GM21515 (cell line): ENCODE measurements at regions not wholly inside any gene's neighbourhood (a gene's known extent, or its start where the extent isn't known, plus 50 kb on each side); places are given as distances from the start of the nearest gene placed in this dataset.
"Not testable (repeated sequence)": the region's sequence is repeated elsewhere in the genome, so short reads cannot be mapped to it uniquely, and the experiment has no call there.

Experiments
- ATAC-seq: cut with Tn5 transposase; IDR thresholded peaks from one replicate; pipeline ENCODE4 v1.9.1; 2021; ENCODE audit not compliant: unreplicated experiment

DNA sequence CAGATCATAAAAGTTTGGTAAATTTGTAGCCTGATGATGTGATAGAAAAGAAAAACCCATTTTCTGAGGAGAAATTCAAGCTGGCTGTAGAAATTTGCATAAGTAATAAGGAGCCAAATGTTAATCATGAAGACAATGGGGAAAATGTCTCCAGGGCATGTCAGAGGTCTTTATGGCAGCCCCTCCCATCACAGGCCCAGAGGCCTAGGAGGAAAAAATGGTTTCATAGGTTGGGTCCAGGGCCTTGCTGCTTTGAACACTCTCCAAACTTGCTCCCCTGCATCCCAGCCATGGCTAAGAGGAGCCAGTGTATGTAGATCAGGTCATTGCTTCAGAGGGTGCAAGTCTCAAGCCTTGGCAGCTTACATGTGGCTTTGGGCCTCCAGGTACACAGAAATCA, 903.9 kb upstream of the ADAMTS5 start:
- ATAC-seq = not testable (repeated sequence)

DNA sequence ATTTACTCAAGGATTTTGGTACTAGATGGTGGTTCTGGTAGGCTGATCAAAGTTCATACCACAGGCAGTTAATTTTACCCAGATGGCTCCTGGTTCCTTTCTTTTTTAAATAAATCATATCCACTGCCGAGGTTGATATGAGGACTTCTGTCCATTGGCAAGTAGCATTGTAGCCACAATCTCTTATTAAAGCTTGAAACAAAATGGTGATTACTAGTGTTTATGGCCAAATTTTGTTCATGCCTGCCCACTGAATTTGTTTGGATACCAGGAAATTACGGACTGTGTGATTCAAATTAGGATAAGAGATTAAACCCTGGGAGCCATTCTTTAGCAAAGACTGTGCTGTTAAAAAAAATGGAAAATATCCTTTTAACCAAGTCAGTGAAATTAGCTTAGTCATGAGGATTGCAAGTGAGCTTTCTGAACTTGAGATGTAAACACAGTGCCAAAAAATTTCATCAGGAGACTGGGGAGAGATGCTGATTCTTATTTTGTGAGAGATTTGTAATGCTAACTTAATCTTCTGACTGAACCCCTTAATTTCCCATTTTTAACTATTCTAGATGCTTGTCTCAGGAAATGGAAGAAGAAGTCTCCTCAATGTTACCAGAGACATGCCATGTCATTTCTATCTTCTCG, 893.5 kb upstream of the ADAMTS5 start:
- ATAC-seq = not testable (repeated sequence)

- ATAC-seq = not testable (repeated sequence)
Observed at GRCh38 chr21:27858053-27858825, 891.4 kb upstream of the ADAMTS5 start.

DNA sequence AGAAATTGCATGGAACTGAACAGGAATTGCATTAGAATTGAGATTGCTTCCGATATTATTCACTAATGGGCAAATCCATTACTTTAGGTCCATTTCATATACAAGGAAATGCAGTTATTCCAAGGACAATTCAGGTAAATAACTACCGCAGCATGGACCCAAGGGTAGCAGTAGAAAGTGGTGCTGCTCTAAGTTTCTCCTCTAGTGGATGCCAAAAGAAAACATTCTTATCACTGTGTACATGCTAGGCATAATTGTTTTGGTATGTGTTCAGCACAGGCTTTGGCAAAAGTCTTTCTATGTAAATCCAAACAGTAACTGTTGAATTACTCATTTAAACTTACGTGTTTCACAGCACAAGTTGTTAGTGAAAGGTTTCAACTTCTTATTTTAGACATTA, 890.1 kb upstream of the ADAMTS5 start:
- ATAC-seq = not testable (repeated sequence)

- no peak for ATAC-seq
Observed at GRCh38 chr21:27841084-27841672, 874.3 kb upstream of the ADAMTS5 start.

DNA sequence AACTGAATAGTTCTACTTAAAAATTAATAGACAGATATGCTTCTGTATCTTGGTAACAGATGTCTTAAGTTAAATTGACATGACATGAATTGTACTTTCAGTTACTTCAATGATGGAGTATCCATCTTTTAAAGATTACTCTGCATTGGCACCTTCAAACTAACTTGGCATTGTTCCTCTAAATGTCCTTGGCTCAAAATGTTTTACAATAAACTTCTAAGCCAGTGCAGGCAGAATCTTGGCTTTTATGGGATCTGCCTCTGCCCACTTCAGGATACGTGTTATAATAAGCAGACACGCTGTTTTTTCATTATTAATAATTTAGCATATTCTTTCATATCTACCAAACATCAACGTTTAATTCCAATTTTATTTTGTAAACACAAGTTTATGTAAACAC, 873.4 kb upstream of the ADAMTS5 start:
- no peak for ATAC-seq

- ATAC-seq = no peak
Observed at GRCh38 chr21:27839512-27840115, 872.7 kb upstream of the ADAMTS5 start.

GRCh38 chr21:27838573-27838972, 871.7 kb upstream of the ADAMTS5 start:
- ATAC-seq = no peak

DNA sequence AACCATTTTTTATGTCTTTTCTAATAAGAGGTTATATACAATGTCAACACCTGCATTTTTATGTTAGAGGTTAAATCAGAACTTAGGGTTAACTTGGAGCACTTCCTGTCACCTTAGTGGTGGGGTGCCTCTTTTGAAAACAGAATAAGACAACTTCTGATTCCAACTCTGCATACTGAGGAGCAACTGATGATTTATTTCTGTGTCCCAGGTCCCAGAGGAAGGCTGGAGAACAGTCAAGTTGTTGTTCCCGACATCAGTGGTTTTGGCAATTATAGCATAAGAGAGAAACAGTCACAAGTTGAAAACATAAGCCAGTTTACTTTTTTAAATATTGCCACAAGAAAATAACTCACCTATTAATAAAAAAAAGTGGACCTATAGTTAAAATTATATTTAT, 871.0 kb upstream of the ADAMTS5 start:
- ATAC-seq = no peak

GRCh38 chr21:27833298-27833697, 866.4 kb upstream of the ADAMTS5 start:
- ATAC-seq = no peak

DNA sequence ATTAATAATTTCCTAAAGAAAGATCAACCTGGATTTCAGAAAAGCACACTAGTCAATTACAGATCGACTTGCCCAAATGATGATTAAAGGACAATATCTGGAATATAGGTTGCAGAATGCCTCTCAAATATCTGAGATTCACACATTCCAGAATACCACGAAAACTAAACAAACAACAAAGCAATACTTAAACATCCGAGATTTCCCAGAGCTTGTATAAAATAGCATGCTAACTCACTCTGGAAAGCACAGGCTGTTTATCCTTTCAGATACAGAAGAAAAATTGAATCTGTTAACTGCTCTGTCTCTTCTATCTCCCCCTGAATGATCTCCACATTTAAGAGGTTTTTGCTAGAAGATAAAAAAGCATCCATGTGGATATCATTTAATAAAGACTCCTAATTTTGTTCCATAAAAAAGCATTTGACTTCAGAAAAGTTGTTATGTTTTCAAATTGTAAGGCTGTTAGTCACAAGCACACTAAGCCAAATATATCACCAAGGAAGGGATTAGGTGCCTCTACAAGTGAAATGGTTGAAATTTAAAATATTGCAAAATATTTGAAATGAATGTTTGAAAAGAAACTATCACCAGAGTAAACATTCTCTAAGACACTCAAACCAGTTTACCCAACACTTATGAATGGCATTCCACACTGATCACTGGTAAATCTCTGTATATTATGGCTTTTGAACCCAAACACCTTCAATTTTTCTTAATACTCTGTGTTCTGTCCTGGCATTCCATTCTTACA, 865.1 kb upstream of the ADAMTS5 start:
- no peak for ATAC-seq

DNA sequence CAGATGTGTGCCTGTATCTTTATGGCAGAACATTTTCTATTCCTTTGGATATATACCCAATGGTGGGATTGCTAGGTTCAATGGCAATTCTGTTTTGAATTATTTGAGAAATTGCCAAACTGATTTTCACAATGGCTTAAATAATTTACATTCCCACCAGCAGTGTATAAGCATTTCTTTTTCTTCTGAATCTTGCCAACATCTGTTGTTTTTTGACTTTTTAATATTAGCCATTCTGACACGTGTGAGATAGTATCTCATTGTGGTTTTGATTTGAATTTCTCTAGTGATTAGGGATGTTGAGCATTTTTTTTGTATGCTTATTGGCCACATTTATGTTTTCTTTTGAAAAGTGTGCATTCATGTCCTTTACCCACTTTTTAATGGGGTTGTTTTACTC, 864.3 kb upstream of the ADAMTS5 start:
- ATAC-seq = no peak

- ATAC-seq = no peak
Observed at GRCh38 chr21:27827972-27828371, 861.1 kb upstream of the ADAMTS5 start.

DNA sequence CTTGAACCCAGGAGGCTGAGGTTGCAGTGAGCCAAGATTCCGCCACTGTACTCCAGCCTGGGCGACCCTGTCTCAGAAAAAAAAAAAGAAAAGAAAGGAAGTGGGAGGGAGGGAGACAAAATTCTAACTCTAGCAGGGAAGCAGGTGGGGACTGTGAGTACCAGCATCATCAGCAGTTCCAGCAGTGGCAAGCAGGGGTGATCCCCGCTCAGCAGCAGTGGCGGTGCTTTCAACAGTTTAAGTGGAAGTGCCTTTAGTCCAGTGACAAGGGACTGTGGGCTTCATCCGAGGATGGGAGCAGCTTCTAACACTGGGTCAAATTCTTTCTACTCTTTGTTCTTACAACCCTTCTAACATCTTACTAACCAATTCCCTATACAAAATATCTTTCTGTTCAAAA, 858.1 kb upstream of the ADAMTS5 start:
- ATAC-seq = no peak

DNA sequence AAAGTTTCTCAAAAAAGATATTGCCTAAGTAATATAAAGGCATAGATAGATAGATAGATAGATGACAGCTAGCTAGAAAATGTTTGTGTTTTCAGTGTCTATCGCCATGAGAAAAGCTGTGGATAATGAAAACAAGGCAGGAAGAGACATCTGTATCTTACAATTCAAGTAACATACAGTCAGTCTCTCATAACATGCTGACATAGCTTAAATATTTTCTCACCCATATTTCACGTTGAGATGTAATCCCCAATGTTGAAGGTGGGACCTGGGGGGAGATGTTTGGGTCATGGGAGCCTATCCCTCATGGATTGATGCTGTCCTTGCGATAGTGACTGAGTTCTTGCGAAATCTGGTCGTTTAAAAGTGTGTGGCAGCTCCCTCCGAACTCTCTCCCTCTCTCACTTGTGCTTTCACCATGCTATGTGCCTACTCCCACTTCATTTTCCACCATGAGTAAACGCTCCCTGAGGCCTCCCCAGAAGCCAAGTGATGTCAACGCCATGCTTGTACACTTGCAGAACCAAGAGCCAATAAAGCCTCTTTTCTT, 856.8 kb upstream of the ADAMTS5 start:
- no peak for ATAC-seq

DNA sequence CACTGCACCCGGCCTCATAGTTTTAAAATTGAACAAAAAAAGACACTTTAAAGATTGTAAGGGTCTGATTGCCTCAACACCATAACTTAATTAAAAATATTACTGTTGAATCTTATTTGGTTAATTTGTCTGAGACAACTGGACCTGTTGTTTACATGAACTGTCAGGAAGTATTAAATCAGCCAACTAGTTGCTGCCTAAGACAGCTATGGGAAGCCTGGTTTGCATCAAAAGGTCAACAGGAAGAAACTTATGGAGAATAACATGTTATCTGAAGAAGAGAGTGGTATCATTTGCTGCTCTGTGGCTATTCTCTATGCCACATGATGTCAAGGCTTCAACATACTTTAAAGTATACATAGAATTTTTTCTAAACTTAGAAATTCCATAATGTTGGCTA, 853.5 kb upstream of the ADAMTS5 start:
- ATAC-seq = no peak

GRCh38 chr21:27819299-27819698, 852.4 kb upstream of the ADAMTS5 start:
- ATAC-seq = no peak

- ATAC-seq = no peak
Observed at GRCh38 chr21:27818847-27819246, 852.0 kb upstream of the ADAMTS5 start.

GRCh38 chr21:27817902-27818623, 851.2 kb upstream of the ADAMTS5 start:
- no peak for ATAC-seq

GRCh38 chr21:27817074-27817473, 850.2 kb upstream of the ADAMTS5 start:
- no peak for ATAC-seq
